GM12891 (cell line): ENCODE measurements at regions not wholly inside any gene's neighbourhood (a gene's known extent, or its start where the extent isn't known, plus 50 kb on each side); places are given as distances from the start of the nearest gene placed in this dataset.

ENCODE experiments used
- PAX5 ChIP-seq: IDR thresholded peaks from 2 replicates; pipeline ENCODE4 v1.6.1; 2011; ENCODE audit warnings: low read length, moderate library complexity, mild to moderate bottlenecking; ENCODE audit not compliant: insufficient read depth, severe bottlenecking
- POLR2A ChIP-seq: IDR thresholded peaks from 2 replicates; pipeline ENCODE4 v1.6.1; 2011; ENCODE audit warnings: low read depth, low read length, control low read depth
- POLR2AphosphoS5 ChIP-seq: IDR thresholded peaks from 2 replicates; pipeline ENCODE4 v1.6.1; 2011; ENCODE audit warnings: low read depth, low read length, control low read depth
- SPI1 ChIP-seq: IDR thresholded peaks from 2 replicates; pipeline ENCODE4 v1.6.1; 2011; ENCODE audit warnings: low read depth, low read length, control low read depth
- TAF1 ChIP-seq: IDR thresholded peaks from 2 replicates; pipeline ENCODE4 v1.6.1; 2011; ENCODE audit warnings: low read depth, low read length, control low read depth

DNA sequence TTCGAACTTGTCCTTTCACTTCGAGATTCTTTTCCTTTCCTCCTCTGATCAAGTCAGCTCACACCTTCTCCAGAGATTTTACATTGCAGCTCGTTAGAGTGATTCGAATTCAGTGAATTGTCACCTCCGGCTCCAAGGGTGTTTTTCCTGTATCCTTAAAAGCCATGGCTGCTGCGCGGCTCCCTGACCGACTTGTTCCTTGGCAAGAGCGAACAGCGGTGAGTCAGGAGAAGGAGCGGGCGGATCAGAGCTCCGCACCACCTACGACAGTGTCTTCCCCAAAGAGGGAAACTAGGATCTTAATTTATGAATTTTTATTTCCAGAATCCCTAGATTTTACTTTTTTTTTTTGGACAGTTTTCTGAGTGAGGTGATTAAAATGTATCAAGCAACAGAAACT, 204.4 kb upstream of the ADGRL2 start:
- TF ChIP-seq POLR2A (no peak), SPI1 (no peak), POLR2AphosphoS5 (no peak), TAF1 (no peak), PAX5 (no peak)
